ENCODE measurements at regions not wholly inside any gene's neighbourhood (a gene's known extent, or its start where the extent isn't known, plus 50 kb on each side); places are given as distances from the start of the nearest gene placed in this dataset.

GRCh38 chr15:93614386-93615104, 525.5 kb upstream of the RGMA start:
- no peak overlapping the region for H3K4me3 Mint-ChIP-seq (ENCODE audit: low read depth, unreplicated experiment)
- no peaks in the 10 kb centered on the region for H3K36me3 Mint-ChIP-seq (ENCODE audit: insufficient read depth, unreplicated experiment)
- H3K27ac Mint-ChIP-seq (ENCODE audit: unreplicated experiment), result no peak overlapping the region
- intact Hi-C loops (cut with micrococcal nuclease; ENCODE audit: unreplicated experiment), result loop anchor here (10.0 kb wide), 1 partner anchor 530 kb away; the partner anchor contains the start of gene RGMA
- H3K4me1 Mint-ChIP-seq (ENCODE audit: low read depth, unreplicated experiment), result no peaks in the 10 kb centered on the region
- CTCF ChIA-PET, result no interaction called here
- H3K9me3 Mint-ChIP-seq (ENCODE audit: low read depth, unreplicated experiment), result peaks cover 5% of the 10 kb centered on the region
- no peak for DNase-seq
- no peak for TF ChIP-seq CTCF (IDR thresholded peaks at IDR 0.05; ENCODE audit: unreplicated experiment)
- H3K27me3 Mint-ChIP-seq (ENCODE audit: unreplicated experiment), result no peaks in the 10 kb centered on the region
- no TSS peak for BruUV-seq (replicated peaks)

GRCh38 chr15:93613386-93613785, 524.4 kb upstream of the RGMA start:
- intact Hi-C loops (cut with micrococcal nuclease; ENCODE audit: unreplicated experiment), result loop anchor here (10.0 kb wide), 1 partner anchor 529 kb away; the partner anchor contains the start of gene RGMA
- BruUV-seq (replicated peaks), result no TSS peak

GRCh38 chr15:93612953-93613352, 523.9 kb upstream of the RGMA start:
- CTCF ChIA-PET, result no interaction called here
- no peaks in the 10 kb centered on the region for H3K36me3 Mint-ChIP-seq (ENCODE audit: insufficient read depth, unreplicated experiment)
- intact Hi-C loops (cut with micrococcal nuclease; ENCODE audit: unreplicated experiment), result loop anchor here (10.0 kb wide), 1 partner anchor 528 kb away; the partner anchor contains the start of gene RGMA
- no peaks in the 10 kb centered on the region for H3K27me3 Mint-ChIP-seq (ENCODE audit: unreplicated experiment)
- TF ChIP-seq CTCF (IDR thresholded peaks at IDR 0.05; ENCODE audit: unreplicated experiment), result no peak
- no peak overlapping the region for H3K4me3 Mint-ChIP-seq (ENCODE audit: low read depth, unreplicated experiment)
- H3K27ac Mint-ChIP-seq (ENCODE audit: unreplicated experiment), result no peak overlapping the region
- no peak for DNase-seq
- H3K9me3 Mint-ChIP-seq (ENCODE audit: low read depth, unreplicated experiment), result peaks cover 5% of the 10 kb centered on the region
- BruUV-seq (replicated peaks), result no TSS peak
- H3K4me1 Mint-ChIP-seq (ENCODE audit: low read depth, unreplicated experiment), result no peaks in the 10 kb centered on the region

More at GRCh38 chr15:93613386-93613785, 524.4 kb upstream of the RGMA start:
- no peaks in the 10 kb centered on the region for H3K36me3 Mint-ChIP-seq (ENCODE audit: insufficient read depth, unreplicated experiment)
- no peaks in the 10 kb centered on the region for H3K4me1 Mint-ChIP-seq (ENCODE audit: low read depth, unreplicated experiment)
- CTCF ChIA-PET, result no interaction called here
- no peak overlapping the region for H3K4me3 Mint-ChIP-seq (ENCODE audit: low read depth, unreplicated experiment)
- H3K27me3 Mint-ChIP-seq (ENCODE audit: unreplicated experiment), result no peaks in the 10 kb centered on the region
- TF ChIP-seq CTCF (IDR thresholded peaks at IDR 0.05; ENCODE audit: unreplicated experiment), result no peak
- DNase-seq, result no peak
- H3K9me3 Mint-ChIP-seq (ENCODE audit: low read depth, unreplicated experiment), result peaks cover 5% of the 10 kb centered on the region
- H3K27ac Mint-ChIP-seq (ENCODE audit: unreplicated experiment), result no peak overlapping the region

- Mint-ChIP-seq H3K27ac (ENCODE audit: unreplicated experiment) (no peak overlapping the region), H3K4me1 (ENCODE audit: low read depth, unreplicated experiment) (no peaks in the 10 kb centered on the region), H3K36me3 (ENCODE audit: insufficient read depth, unreplicated experiment) (no peaks in the 10 kb centered on the region), H3K27me3 (ENCODE audit: unreplicated experiment) (no peaks in the 10 kb centered on the region), H3K9me3 (ENCODE audit: low read depth, unreplicated experiment) (peaks cover 5% of the 10 kb centered on the region), H3K4me3 (ENCODE audit: low read depth, unreplicated experiment) (no peak overlapping the region)
- CTCF ChIA-PET, result no interaction called here
- no peak for TF ChIP-seq CTCF (IDR thresholded peaks at IDR 0.05; ENCODE audit: unreplicated experiment)
- BruUV-seq (replicated peaks), result no TSS peak
- intact Hi-C loops (cut with micrococcal nuclease; ENCODE audit: unreplicated experiment), result loop anchor here (10.0 kb wide), 1 partner anchor 526 kb away; the partner anchor contains the start of gene RGMA
- no peak for DNase-seq
Measured at GRCh38 chr15:93610944-93611343, 521.9 kb upstream of the RGMA start.
